NOMO-1 (cell line): ENCODE measurements at regions not wholly inside any gene's neighbourhood (a gene's known extent, or its start where the extent isn't known, plus 50 kb on each side); places are given as distances from the start of the nearest gene placed in this dataset.
"Not testable (repeated sequence)": the region's sequence is repeated elsewhere in the genome, so short reads cannot be mapped to it uniquely, and the experiment has no call there.

Experiments used
- DNase-seq, 2 experiments: peaks; one replicate each; lab custom pipeline; 2025; ENCODE audit not compliant: unreplicated experiment in 2 of 2; lab: John Stamatoyannopoulos, UW

DNA sequence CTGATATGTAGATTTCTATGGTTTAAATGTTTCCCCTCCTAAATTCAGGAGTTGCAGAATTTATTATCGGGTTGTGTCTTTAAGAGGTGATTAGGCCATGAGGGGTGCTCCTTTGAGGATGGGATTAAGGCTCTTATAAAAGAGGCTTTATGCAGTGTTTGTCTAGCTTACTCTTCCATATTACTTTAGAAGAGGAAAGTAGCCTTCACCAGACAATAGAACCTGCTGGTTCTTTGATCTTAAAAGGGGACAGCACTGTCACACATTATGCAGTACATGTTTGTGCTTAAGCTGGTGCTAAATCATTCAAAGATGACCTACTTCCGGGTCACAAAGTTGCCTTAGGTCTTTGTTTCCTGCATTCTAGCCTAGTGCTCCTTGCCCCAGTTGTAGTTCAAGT is 81.0 kb downstream of the CPXCR1 start:
- DNase-seq = no peak

GRCh38 chrX:88830111-88830510 is 83.1 kb downstream of the CPXCR1 start:
- no peak for DNase-seq

- DNase-seq = not testable (repeated sequence)
Observed at GRCh38 chrX:88837721-88838120, 90.7 kb downstream of the CPXCR1 start.

DNA sequence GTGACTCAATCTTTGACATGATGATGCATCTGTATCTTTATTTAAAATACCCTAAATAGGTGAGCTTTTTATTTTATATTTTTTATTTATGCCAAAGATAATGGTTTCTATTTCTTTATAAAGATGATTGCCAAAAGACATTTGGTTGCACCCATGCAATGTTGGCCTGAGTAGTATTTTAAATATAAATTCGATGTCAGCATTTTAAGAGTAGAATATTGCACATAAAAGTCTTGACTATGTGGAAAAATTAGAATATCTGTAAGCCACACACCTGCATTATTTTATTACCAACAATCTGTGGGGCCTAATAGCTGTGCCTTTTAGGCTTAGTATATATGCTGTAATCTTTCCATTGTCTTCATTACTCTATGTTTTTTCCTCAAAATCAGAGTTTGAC is 91.4 kb downstream of the CPXCR1 start:
- no peak for DNase-seq

GRCh38 chrX:88843841-88844240 is 96.8 kb downstream of the CPXCR1 start:
- DNase-seq = not testable (repeated sequence)

- DNase-seq = no peak
Observed at GRCh38 chrX:88853925-88854324, 106.9 kb downstream of the CPXCR1 start.

- no peak for DNase-seq
Observed at GRCh38 chrX:88863726-88864125, 116.7 kb downstream of the CPXCR1 start.

GRCh38 chrX:88865634-88866033 is 118.6 kb downstream of the CPXCR1 start:
- DNase-seq = peak in 1 of 2 experiments; percentile 0

DNA sequence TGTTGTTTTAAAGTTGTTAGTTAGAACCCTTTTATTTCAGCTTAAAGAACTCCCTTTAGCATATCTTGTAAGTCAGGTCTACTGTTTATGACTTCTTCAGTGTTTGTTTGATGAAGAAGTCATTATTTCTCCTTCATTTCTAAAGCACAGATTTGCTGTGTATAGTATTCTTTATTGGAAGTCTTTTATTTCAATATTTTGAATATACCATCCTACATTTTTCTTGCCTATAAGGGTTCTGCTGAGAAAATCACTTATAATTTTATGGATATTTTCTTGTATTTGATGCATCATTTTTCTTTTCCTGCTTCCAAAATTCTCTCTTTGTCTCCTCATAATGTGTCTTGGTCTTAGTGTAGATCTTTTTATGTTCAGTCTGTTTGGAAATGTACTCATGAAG is 134.5 kb downstream of the CPXCR1 start:
- DNase-seq = no peak

DNA sequence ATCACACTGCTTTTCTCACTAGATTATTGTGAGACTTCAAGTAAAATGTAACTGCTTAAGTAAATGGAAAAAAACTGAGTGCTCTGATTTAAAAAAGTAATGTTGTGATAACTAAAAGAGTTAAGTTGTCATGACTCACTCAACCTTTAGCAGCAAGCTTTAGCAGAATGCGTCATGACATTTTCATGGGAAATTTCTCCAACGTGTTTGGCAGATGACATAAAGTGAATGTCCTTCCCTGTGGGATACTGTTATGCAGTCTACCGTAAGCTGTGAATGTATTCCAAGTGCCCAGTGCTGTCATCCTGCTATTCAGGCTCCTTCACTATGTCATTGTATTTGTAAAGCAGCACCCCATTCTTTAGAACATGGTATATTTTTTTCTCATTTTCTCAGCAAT is 136.2 kb downstream of the CPXCR1 start:
- DNase-seq = no peak

DNA sequence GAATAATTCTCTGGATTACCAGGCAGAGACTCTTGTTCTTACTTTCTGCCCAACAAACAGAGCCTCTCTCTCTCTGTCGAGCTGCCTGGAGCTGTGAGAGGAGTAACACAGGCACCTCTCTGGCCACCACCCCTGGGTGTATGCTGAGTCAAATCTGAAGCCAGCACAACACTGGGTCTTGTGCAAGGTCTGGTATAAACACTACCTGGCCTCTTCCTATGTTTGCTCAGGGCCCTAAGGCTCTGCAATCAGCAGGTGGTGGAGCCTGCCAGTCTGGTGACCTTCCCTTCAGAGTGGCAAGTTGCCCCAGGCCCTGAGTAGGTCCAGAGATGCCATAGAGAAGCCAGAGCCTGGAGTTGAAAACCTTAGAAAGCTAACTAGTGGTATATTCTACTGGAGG is 139.9 kb downstream of the CPXCR1 start:
- no peak for DNase-seq

DNA sequence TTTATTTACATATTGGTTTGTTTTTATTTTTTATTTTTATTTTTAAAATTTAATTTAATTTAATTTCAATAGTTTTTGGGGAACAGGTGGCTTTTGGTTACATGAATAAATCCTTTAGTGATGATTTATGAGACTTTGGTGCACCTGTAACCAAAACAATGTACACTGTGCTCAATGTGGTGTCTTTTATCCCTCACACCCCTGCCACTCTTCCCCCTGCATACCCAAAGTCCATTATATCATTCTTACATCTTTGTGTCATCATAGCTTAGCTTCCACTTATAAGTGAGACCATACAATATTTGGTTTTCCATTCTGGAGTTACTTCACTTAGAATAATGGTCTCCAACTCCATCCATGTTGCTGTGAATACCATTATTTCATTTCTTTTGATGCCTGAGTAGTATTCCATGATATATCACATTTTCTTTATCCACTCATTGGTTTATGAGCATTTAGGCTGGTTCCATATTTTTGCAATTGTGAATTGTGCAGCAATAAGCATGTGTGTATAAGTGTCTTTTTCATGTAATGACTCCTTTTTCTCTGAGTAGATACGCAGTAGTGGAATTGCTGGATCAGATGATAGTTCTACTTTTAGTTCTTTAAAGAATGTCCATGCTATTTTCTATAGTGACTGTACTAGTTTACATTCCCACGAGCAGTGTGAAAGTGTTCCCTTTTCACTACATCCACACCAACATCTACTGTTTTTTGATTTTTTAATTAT is 157.1 kb downstream of the CPXCR1 start:
- DNase-seq = peak in 1 of 2 experiments; percentile 43

GRCh38 chrX:88908056-88908455 is 161.0 kb downstream of the CPXCR1 start:
- DNase-seq = no peak

GRCh38 chrX:88937616-88938015 is 190.6 kb downstream of the CPXCR1 start:
- no peak for DNase-seq

- DNase-seq = no peak
Observed at GRCh38 chrX:88940904-88941303, 193.9 kb downstream of the CPXCR1 start.

DNA sequence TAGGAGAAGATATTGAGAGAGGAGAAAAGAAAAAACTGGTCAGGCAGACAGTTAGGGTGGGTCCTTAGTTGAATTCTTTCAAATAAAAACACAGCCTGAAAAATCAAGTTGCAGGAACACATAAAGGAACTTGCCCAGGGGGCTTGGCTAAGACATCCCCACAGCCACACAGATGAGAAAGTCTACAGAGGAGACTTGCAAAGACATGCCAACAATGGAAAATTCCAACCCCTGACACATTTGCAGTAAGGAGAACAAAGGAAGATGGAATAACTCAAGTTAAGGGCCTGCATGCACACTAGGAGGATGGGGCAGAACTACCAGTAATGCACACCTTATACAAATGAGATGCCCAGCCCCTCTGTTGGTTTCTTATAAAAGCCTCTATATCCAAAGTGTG is 197.6 kb downstream of the CPXCR1 start:
- no peak for DNase-seq

- DNase-seq = not testable (repeated sequence)
Observed at GRCh38 chrX:88956059-88956458, 209.0 kb downstream of the CPXCR1 start.

- no peak for DNase-seq
Observed at GRCh38 chrX:88977835-88978234, 230.8 kb downstream of the CPXCR1 start.

DNA sequence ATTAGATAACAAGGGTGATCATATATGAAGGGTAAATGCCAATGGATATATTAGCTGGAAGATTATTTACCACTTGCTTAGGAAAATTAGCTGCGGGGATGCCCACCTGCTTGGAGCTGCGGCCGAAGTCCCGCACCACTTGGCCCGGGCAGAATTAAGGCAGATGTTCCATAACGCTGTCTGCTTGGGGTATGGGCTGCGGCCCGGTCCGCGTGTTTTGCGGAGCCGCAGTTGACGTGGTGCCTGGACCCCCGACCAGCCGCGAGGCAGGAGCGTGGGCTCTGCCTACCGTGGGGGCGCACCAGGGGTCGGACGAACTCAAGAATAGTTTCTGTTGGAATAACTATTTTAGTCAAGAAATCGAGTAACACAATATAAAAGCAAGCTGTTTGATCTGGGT is 235.2 kb downstream of the CPXCR1 start:
- DNase-seq = no peak

DNA sequence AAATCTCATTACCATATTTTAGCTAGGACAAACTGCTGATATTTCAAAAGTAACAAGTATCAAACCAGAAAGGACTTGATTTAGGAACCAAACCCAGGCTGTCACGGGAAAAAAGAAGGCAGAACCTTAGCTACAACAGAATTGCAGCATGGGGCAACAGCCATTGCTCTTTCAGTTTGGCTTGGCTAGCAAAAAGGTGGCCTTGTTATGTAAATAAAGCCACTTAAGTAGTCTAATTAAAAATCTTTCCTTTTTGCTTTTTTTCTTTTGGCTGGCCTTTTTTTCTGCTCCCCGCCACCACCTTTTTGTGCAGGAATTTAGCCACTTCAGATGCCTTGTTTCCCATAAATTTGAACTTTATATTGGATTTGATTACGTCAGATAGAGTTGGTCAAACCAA is 235.9 kb downstream of the CPXCR1 start:
- no peak for DNase-seq

- DNase-seq = no peak
Observed at GRCh38 chrX:88988796-88989195, 241.8 kb downstream of the CPXCR1 start.

GRCh38 chrX:88990882-88991582 is 244.0 kb downstream of the CPXCR1 start:
- no peak for DNase-seq
